ENCODE measurements at regions not wholly inside any gene's neighbourhood (a gene's known extent, or its start where the extent isn't known, plus 50 kb on each side); places are given as distances from the start of the nearest gene placed in this dataset.

DNA sequence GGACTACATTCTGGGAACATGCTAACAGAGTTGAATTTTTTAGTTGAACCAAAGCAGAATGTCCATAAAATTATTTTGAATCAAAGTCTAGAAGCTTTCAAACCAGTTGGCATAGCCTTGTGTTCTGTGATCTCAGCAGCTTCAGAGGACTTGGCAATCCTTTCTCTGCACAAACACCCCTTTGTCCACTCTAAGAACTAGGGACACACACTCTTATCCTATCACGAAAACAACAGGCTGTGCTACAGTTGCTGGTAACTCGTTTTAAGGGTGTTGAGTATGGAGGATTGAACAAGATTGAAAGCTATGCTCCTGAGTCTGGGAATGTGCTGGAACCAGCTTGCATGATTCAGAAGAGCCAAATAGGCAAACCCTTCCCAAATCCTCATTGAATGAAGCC lies 76.4 kb upstream of the PRSS58 start:
- WGBS, 5 donors = 25 to 58% (median 50%) methylated on average over 2 of the region's 2 CpGs
- intact Hi-C loops (cut with DNase I; ENCODE audit: low total_unique reads) = no loop called here
- TF ChIP-seq POLR2AphosphoS5 (IDR thresholded peaks at IDR 0.05) (no peak), EP300 (IDR thresholded peaks at IDR 0.05) (no peak), POLR2A (IDR thresholded peaks at IDR 0.05) (no peak)
- TF ChIP-seq, protein P1, sequence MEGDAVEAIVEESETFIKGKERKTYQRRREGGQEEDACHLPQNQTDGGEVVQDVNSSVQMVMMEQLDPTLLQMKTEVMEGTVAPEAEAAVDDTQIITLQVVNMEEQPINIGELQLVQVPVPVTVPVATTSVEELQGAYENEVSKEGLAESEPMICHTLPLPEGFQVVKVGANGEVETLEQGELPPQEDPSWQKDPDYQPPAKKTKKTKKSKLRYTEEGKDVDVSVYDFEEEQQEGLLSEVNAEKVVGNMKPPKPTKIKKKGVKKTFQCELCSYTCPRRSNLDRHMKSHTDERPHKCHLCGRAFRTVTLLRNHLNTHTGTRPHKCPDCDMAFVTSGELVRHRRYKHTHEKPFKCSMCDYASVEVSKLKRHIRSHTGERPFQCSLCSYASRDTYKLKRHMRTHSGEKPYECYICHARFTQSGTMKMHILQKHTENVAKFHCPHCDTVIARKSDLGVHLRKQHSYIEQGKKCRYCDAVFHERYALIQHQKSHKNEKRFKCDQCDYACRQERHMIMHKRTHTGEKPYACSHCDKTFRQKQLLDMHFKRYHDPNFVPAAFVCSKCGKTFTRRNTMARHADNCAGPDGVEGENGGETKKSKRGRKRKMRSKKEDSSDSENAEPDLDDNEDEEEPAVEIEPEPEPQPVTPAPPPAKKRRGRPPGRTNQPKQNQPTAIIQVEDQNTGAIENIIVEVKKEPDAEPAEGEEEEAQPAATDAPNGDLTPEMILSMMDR (IDR thresholded peaks at IDR 0.05) = no peak
- no peak overlapping the region for H3K27ac ChIP-seq
- no peaks in the 10 kb centered on the region for H3K4me1 ChIP-seq
- peaks cover 0 to 27% (median 0%) of the 10 kb centered on the region in 3 donors for H3K27me3 ChIP-seq
- no peak overlapping the region for H3K4me3 ChIP-seq
- DNase-seq = no peak
- H3K36me3 ChIP-seq = no peaks in the 10 kb centered on the region
- H3K9me3 ChIP-seq = no peaks in the 10 kb centered on the region

DNA sequence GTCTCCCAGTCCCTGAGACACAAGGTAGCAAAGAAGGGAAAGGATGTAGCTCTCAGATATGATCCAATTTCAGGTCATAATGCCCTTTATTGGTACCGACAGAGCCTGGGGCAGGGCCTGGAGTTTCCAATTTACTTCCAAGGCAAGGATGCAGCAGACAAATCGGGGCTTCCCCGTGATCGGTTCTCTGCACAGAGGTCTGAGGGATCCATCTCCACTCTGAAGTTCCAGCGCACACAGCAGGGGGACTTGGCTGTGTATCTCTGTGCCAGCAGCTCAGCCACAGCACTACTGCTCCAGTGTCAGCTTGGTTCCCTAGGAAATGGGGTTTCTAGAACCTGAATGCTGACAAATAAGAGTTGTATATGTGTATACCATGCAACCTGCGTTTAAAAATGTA lies 74.6 kb upstream of the PRSS58 start:
- DNase-seq = no peak
- no peaks in the 10 kb centered on the region for H3K36me3 ChIP-seq
- intact Hi-C loops (cut with DNase I; ENCODE audit: low total_unique reads) = no loop called here
- H3K9me3 ChIP-seq = no peaks in the 10 kb centered on the region
- no peak overlapping the region for H3K4me3 ChIP-seq
- 75 to 89% (median 86%) methylated on average over 5 to 6 of the region's 6 CpGs for WGBS, 5 donors
- H3K4me1 ChIP-seq = no peaks in the 10 kb centered on the region
- H3K27me3 ChIP-seq = peaks cover 0 to 31% (median 0%) of the 10 kb centered on the region in 3 donors
- TF ChIP-seq EP300 (IDR thresholded peaks at IDR 0.05) (no peak), POLR2A (IDR thresholded peaks at IDR 0.05) (no peak), POLR2AphosphoS5 (IDR thresholded peaks at IDR 0.05) (no peak)
- TF ChIP-seq, protein P1 (IDR thresholded peaks at IDR 0.05) = no peak
- H3K27ac ChIP-seq = no peak overlapping the region

DNA sequence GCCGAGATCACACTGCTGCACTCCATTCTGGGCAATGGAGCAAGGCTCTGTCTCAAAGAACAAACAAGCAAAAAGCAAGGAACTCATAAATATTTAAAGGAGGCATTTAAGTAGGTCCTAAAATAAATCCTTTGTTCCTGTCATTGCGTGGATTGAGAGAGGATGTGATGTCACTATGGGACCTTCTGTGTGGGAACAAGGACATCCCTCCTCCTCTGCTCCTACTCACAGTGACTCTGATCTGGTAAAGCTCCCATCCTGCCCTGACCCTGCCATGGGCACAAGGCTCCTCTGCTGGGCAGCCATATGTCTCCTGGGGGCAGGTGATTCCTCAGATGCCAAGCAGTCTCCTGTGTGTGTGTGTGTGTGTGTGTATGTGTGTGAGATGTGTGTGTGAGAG lies 74.1 kb upstream of the PRSS58 start:
- DNase-seq = no peak
- Histone ChIP-seq H3K27me3 (peaks cover 0 to 31% (median 0%) of the 10 kb centered on the region in 3 donors), H3K27ac (no peak overlapping the region), H3K9me3 (no peaks in the 10 kb centered on the region), H3K4me3 (no peak overlapping the region), H3K4me1 (no peaks in the 10 kb centered on the region), H3K36me3 (no peaks in the 10 kb centered on the region)
- WGBS, 5 donors = 58 to 81% (median 67%) methylated on average over 2 of the region's 2 CpGs
- TF ChIP-seq POLR2A (IDR thresholded peaks at IDR 0.05) (no peak), POLR2AphosphoS5 (IDR thresholded peaks at IDR 0.05) (no peak), EP300 (IDR thresholded peaks at IDR 0.05) (no peak)
- TF ChIP-seq, protein P1 (IDR thresholded peaks at IDR 0.05) = no peak
- intact Hi-C loops (cut with DNase I; ENCODE audit: low total_unique reads) = no loop called here

DNA sequence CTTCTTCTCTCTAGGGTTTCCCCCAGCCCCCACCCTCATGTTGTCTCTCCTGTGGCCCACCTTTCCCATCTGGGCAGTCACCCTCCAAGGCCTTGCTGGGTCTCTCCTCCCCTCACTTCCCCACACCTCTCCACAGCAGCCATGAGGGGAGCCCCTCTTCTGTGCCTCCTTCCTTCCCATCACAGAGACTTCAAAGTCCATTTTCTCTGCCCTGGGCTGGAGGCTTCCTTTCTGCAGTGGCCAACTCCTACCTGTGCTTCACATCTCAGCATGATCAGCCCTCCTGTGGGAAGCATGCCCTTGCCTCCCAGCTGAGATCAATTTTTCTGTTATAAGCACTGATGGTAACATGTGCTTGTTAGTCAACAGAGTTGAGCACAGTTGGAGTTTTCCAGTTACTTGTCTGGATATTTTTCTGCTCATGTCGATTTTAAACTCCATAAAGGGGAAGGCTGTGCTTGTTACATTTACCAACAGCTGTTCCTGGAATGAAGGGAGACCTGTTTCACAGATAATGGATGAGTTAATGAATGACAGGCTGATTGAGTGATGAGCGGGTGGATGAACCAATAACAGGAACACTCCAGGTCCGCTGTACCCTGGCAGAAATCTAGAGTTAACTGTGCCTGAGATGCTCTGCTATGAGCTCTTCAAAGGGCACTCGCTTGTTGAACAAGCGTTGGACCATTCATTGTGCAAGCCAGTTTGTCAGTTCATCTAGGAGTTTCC lies 71.4 kb upstream of the PRSS58 start:
- WGBS, 5 donors = 55 to 72% (median 63%) methylated on average over 5 of the region's 5 CpGs
- H3K27ac ChIP-seq = no peak overlapping the region
- no peak overlapping the region for H3K4me3 ChIP-seq
- intact Hi-C loops (cut with DNase I; ENCODE audit: low total_unique reads) = no loop called here
- H3K27me3 ChIP-seq = peaks cover 0 to 24% (median 0%) of the 10 kb centered on the region in 3 donors
- H3K36me3 ChIP-seq = no peaks in the 10 kb centered on the region
- no peaks in the 10 kb centered on the region for H3K9me3 ChIP-seq
- DNase-seq = no peak
- TF ChIP-seq EP300 (IDR thresholded peaks at IDR 0.05) (no peak), POLR2A (IDR thresholded peaks at IDR 0.05) (no peak), POLR2AphosphoS5 (IDR thresholded peaks at IDR 0.05) (no peak)
- TF ChIP-seq, protein P1 (IDR thresholded peaks at IDR 0.05) = no peak
- no peaks in the 10 kb centered on the region for H3K4me1 ChIP-seq
